ENCODE measurements at regions not wholly inside any gene's neighbourhood (a gene's known extent, or its start where the extent isn't known, plus 50 kb on each side); places are given as distances from the start of the nearest gene placed in this dataset.

- Histone ChIP-seq H3K9ac (ENCODE audit: low read length) (no peak overlapping the region), H3K4me3 (ENCODE audit: low read length) (no peak overlapping the region), H3K36me3 (ENCODE audit: control insufficient read depth, insufficient read depth, low read length) (no peaks in the 10 kb centered on the region), H3K4me1 (ENCODE audit: control insufficient read depth, insufficient read depth, low read length) (peaks cover 14% of the 10 kb centered on the region), H3K9me3 (ENCODE audit: control insufficient read depth, low read length) (no peaks in the 10 kb centered on the region), H3K27me3 (ENCODE audit: control insufficient read depth, insufficient read depth, low read length) (peaks cover 68% of the 10 kb centered on the region)
Measured at GRCh38 chr20:62578294-62578897, 63.9 kb upstream of the SLCO4A1 start.

GRCh38 chr20:62580052-62580451, 62.3 kb upstream of the SLCO4A1 start:
- Histone ChIP-seq H3K36me3 (ENCODE audit: control insufficient read depth, insufficient read depth, low read length) (no peaks in the 10 kb centered on the region), H3K4me3 (ENCODE audit: low read length) (no peak overlapping the region), H3K4me1 (ENCODE audit: control insufficient read depth, insufficient read depth, low read length) (peaks cover 14% of the 10 kb centered on the region), H3K9ac (ENCODE audit: low read length) (no peak overlapping the region), H3K27me3 (ENCODE audit: control insufficient read depth, insufficient read depth, low read length) (peaks cover 71% of the 10 kb centered on the region), H3K9me3 (ENCODE audit: control insufficient read depth, low read length) (no peaks in the 10 kb centered on the region)

- Histone ChIP-seq H3K4me3 (ENCODE audit: low read length) (no peak overlapping the region), H3K4me1 (ENCODE audit: control insufficient read depth, insufficient read depth, low read length) (peaks cover 14% of the 10 kb centered on the region), H3K9me3 (ENCODE audit: control insufficient read depth, low read length) (no peaks in the 10 kb centered on the region), H3K36me3 (ENCODE audit: control insufficient read depth, insufficient read depth, low read length) (no peaks in the 10 kb centered on the region), H3K9ac (ENCODE audit: low read length) (no peak overlapping the region), H3K27me3 (ENCODE audit: control insufficient read depth, insufficient read depth, low read length) (peaks cover 68% of the 10 kb centered on the region)
Measured at GRCh38 chr20:62580733-62581132, 61.6 kb upstream of the SLCO4A1 start.

DNA sequence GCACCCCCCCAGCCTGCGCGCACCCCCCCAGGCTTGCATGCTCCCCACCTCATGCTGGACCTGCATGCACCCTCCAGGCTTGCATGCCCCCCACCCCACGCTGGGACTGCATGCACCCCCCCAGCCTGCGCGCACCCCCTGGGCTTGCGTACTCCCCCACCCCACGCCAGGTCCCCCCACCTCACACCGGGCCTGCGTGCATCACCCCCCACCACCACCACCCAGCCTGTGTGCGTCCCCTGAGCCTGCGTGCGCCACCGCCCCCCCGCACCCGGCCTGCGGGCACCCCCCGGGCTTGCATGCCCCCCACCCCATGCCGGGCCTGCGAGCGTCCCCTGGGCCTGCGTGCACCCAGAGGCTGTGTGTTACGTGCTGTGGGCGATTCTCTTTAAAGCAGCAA, 61.0 kb upstream of the SLCO4A1 start:
- Histone ChIP-seq H3K4me1 (ENCODE audit: control insufficient read depth, insufficient read depth, low read length) (peaks cover 14% of the 10 kb centered on the region), H3K9me3 (ENCODE audit: control insufficient read depth, low read length) (no peaks in the 10 kb centered on the region), H3K27me3 (ENCODE audit: control insufficient read depth, insufficient read depth, low read length) (peaks cover 68% of the 10 kb centered on the region), H3K9ac (ENCODE audit: low read length) (no peak overlapping the region), H3K36me3 (ENCODE audit: control insufficient read depth, insufficient read depth, low read length) (no peaks in the 10 kb centered on the region), H3K4me3 (ENCODE audit: low read length) (no peak overlapping the region)

GRCh38 chr20:62581806-62582205, 60.5 kb upstream of the SLCO4A1 start:
- Histone ChIP-seq H3K36me3 (ENCODE audit: control insufficient read depth, insufficient read depth, low read length) (no peaks in the 10 kb centered on the region), H3K9me3 (ENCODE audit: control insufficient read depth, low read length) (no peaks in the 10 kb centered on the region), H3K27me3 (ENCODE audit: control insufficient read depth, insufficient read depth, low read length) (peaks cover 68% of the 10 kb centered on the region), H3K9ac (ENCODE audit: low read length) (no peak overlapping the region), H3K4me1 (ENCODE audit: control insufficient read depth, insufficient read depth, low read length) (peaks cover 14% of the 10 kb centered on the region), H3K4me3 (ENCODE audit: low read length) (no peak overlapping the region)

GRCh38 chr20:62583424-62583920, 58.8 kb upstream of the SLCO4A1 start:
- no peak overlapping the region for H3K4me3 ChIP-seq (ENCODE audit: low read length)
- no peak overlapping the region for H3K9ac ChIP-seq (ENCODE audit: low read length)
- no peaks in the 10 kb centered on the region for H3K9me3 ChIP-seq (ENCODE audit: control insufficient read depth, low read length)
- H3K27me3 ChIP-seq (ENCODE audit: control insufficient read depth, insufficient read depth, low read length): peaks cover 71% of the 10 kb centered on the region
- H3K36me3 ChIP-seq (ENCODE audit: control insufficient read depth, insufficient read depth, low read length): no peaks in the 10 kb centered on the region
- H3K4me1 ChIP-seq (ENCODE audit: control insufficient read depth, insufficient read depth, low read length): peaks cover 4% of the 10 kb centered on the region

- no peaks in the 10 kb centered on the region for H3K36me3 ChIP-seq (ENCODE audit: control insufficient read depth, insufficient read depth, low read length)
- H3K9ac ChIP-seq (ENCODE audit: low read length): no peak overlapping the region
- H3K9me3 ChIP-seq (ENCODE audit: control insufficient read depth, low read length): no peaks in the 10 kb centered on the region
- H3K4me3 ChIP-seq (ENCODE audit: low read length): no peak overlapping the region
- peaks cover 60% of the 10 kb centered on the region for H3K27me3 ChIP-seq (ENCODE audit: control insufficient read depth, insufficient read depth, low read length)
- H3K4me1 ChIP-seq (ENCODE audit: control insufficient read depth, insufficient read depth, low read length): peaks cover 3% of the 10 kb centered on the region
Measured at GRCh38 chr20:62584671-62585460, 57.4 kb upstream of the SLCO4A1 start.

- Histone ChIP-seq H3K9me3 (ENCODE audit: control insufficient read depth, low read length) (no peaks in the 10 kb centered on the region), H3K4me1 (ENCODE audit: control insufficient read depth, insufficient read depth, low read length) (peaks cover 9% of the 10 kb centered on the region), H3K4me3 (ENCODE audit: low read length) (no peak overlapping the region), H3K36me3 (ENCODE audit: control insufficient read depth, insufficient read depth, low read length) (no peaks in the 10 kb centered on the region), H3K9ac (ENCODE audit: low read length) (no peak overlapping the region), H3K27me3 (ENCODE audit: control insufficient read depth, insufficient read depth, low read length) (peaks cover 53% of the 10 kb centered on the region)
Measured at GRCh38 chr20:62585461-62585970, 56.8 kb upstream of the SLCO4A1 start.

DNA sequence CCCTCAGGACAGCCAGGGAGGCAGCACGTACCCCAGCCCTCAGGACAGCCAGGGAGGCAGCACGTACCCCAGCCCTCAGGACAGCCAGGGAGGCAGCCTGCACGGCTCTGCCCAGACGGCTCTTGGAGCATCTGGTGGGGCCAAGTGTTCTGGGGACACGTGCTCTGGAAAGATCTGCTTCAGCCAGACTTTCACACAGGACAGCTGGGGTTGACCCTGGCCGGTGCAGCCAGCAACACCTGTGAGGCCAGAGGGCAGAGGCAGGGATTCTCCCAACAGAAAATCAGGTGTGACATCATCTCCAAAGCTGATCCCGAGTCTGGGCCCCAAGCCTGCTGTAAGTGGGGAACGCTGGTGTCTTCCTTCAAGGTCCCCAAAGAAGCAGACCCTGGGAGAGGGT, 55.5 kb upstream of the SLCO4A1 start:
- H3K27me3 ChIP-seq (ENCODE audit: control insufficient read depth, insufficient read depth, low read length): peaks cover 40% of the 10 kb centered on the region

DNA sequence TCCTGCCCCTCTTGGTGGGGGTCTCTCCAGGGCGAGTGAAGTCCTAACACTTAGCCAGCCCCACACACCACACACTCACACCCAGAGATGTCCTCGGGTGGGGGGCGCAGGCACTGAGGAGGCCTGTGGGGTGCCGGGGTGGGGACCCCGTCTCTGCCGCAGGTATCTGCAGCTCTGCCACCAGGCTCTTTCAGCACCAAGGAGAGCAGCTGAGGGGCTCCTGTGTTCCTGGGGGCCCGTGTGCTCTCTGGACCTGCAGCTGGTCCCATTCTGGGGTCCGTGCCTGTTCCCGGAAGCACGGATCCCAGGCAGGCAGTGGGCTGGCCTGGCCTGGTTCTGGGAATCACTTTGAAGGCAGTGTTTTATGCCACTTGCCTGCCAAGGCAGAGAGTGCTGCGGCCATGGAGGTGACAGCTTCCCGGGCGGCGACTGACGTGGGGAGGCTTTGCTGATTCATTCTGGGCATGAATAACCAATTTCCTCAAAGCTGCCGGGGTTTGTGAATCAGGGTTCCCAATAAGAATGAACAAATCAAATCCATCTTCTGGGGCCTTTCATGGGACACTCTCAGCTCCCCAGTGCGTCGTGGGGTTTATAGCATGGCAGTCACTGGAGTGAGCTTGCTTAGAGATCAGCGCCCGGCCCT, 54.4 kb upstream of the SLCO4A1 start:
- H3K27me3 ChIP-seq (ENCODE audit: control insufficient read depth, insufficient read depth, low read length): peaks cover 32% of the 10 kb centered on the region
- no peaks in the 10 kb centered on the region for H3K9me3 ChIP-seq (ENCODE audit: control insufficient read depth, low read length)
- H3K4me3 ChIP-seq (ENCODE audit: low read length): no peak overlapping the region
- H3K4me1 ChIP-seq (ENCODE audit: control insufficient read depth, insufficient read depth, low read length): peaks cover 14% of the 10 kb centered on the region
- H3K9ac ChIP-seq (ENCODE audit: low read length): no peak overlapping the region
- no peaks in the 10 kb centered on the region for H3K36me3 ChIP-seq (ENCODE audit: control insufficient read depth, insufficient read depth, low read length)

More for the DNA sequence above, 55.5 kb upstream of the SLCO4A1 start:
- Histone ChIP-seq H3K9me3 (ENCODE audit: control insufficient read depth, low read length) (no peaks in the 10 kb centered on the region), H3K36me3 (ENCODE audit: control insufficient read depth, insufficient read depth, low read length) (no peaks in the 10 kb centered on the region), H3K9ac (ENCODE audit: low read length) (no peak overlapping the region), H3K4me1 (ENCODE audit: control insufficient read depth, insufficient read depth, low read length) (peaks cover 14% of the 10 kb centered on the region), H3K4me3 (ENCODE audit: low read length) (no peak overlapping the region)

GRCh38 chr20:62588458-62589149, 53.7 kb upstream of the SLCO4A1 start:
- Histone ChIP-seq H3K9me3 (ENCODE audit: control insufficient read depth, low read length) (no peaks in the 10 kb centered on the region), H3K4me3 (ENCODE audit: low read length) (no peak overlapping the region), H3K4me1 (ENCODE audit: control insufficient read depth, insufficient read depth, low read length) (peaks cover 14% of the 10 kb centered on the region), H3K9ac (ENCODE audit: low read length) (no peak overlapping the region), H3K27me3 (ENCODE audit: control insufficient read depth, insufficient read depth, low read length) (peaks cover 30% of the 10 kb centered on the region), H3K36me3 (ENCODE audit: control insufficient read depth, insufficient read depth, low read length) (no peaks in the 10 kb centered on the region)

Measured in mucosa of stomach (tissue), 1 donor.